ENCODE measurements at regions not wholly inside any gene's neighbourhood (a gene's known extent, or its start where the extent isn't known, plus 50 kb on each side); places are given as distances from the start of the nearest gene placed in this dataset.
"Not testable (repeated sequence)": the region's sequence is repeated elsewhere in the genome, so short reads cannot be mapped to it uniquely, and the experiment has no call there.

- DNase-seq, result no peak
- TF ChIP-seq GATA1 (IDR thresholded peaks at IDR 0.05; ENCODE audit: low read depth, low read length) (no peak), POLR2A (IDR thresholded peaks at IDR 0.05; ENCODE audit: low read length) (no peak)
These were observed 345.8 kb downstream of the SOX9 start for GRCh38 chr17:72466606-72467005.

- no peak for DNase-seq
- no peak for TF ChIP-seq POLR2A (IDR thresholded peaks at IDR 0.05; ENCODE audit: low read length)
- no peak for TF ChIP-seq GATA1 (IDR thresholded peaks at IDR 0.05; ENCODE audit: low read depth, low read length)
These were observed 347.2 kb downstream of the SOX9 start for GRCh38 chr17:72467841-72468653.

GRCh38 chr17:72468841-72469240, 348.0 kb downstream of the SOX9 start:
- TF ChIP-seq POLR2A (IDR thresholded peaks at IDR 0.05; ENCODE audit: low read length), result no peak
- TF ChIP-seq GATA1 (IDR thresholded peaks at IDR 0.05; ENCODE audit: low read depth, low read length), result no peak
- no peak for DNase-seq

- no peak for DNase-seq
- TF ChIP-seq POLR2A (IDR thresholded peaks at IDR 0.05; ENCODE audit: low read length) (no peak), GATA1 (IDR thresholded peaks at IDR 0.05; ENCODE audit: low read depth, low read length) (no peak)
These were observed 349.4 kb downstream of the SOX9 start for GRCh38 chr17:72470121-72470705.

- TF ChIP-seq POLR2A (IDR thresholded peaks at IDR 0.05; ENCODE audit: low read length) (no peak), GATA1 (IDR thresholded peaks at IDR 0.05; ENCODE audit: low read depth, low read length) (no peak)
- no peak for DNase-seq
These were observed 349.9 kb downstream of the SOX9 start for GRCh38 chr17:72470734-72471133.

- DNase-seq, result no peak
- TF ChIP-seq POLR2A (IDR thresholded peaks at IDR 0.05; ENCODE audit: low read length) (no peak), GATA1 (IDR thresholded peaks at IDR 0.05; ENCODE audit: low read depth, low read length) (no peak)
These were observed 350.5 kb downstream of the SOX9 start for GRCh38 chr17:72471296-72471695.

- TF ChIP-seq POLR2A (IDR thresholded peaks at IDR 0.05; ENCODE audit: low read length), result no peak
- TF ChIP-seq GATA1 (IDR thresholded peaks at IDR 0.05; ENCODE audit: low read depth, low read length), result no peak
These were observed 351.3 kb downstream of the SOX9 start for GRCh38 chr17:72472106-72472505.

GRCh38 chr17:72472853-72473390, 352.1 kb downstream of the SOX9 start:
- not testable (repeated sequence) for DNase-seq

More at GRCh38 chr17:72472106-72472505, 351.3 kb downstream of the SOX9 start:
- no peak for DNase-seq

- TF ChIP-seq GATA1 (IDR thresholded peaks at IDR 0.05; ENCODE audit: low read depth, low read length), result no peak
- TF ChIP-seq POLR2A (IDR thresholded peaks at IDR 0.05; ENCODE audit: low read length), result no peak
These were observed 353.4 kb downstream of the SOX9 start for GRCh38 chr17:72474243-72474642.

GRCh38 chr17:72474719-72475477, 354.1 kb downstream of the SOX9 start:
- TF ChIP-seq POLR2A (IDR thresholded peaks at IDR 0.05; ENCODE audit: low read length) (no peak), GATA1 (IDR thresholded peaks at IDR 0.05; ENCODE audit: low read depth, low read length) (no peak)
- DNase-seq, result no peak

More at GRCh38 chr17:72474243-72474642, 353.4 kb downstream of the SOX9 start:
- no peak for DNase-seq

- no peak for DNase-seq
- TF ChIP-seq GATA1 (IDR thresholded peaks at IDR 0.05; ENCODE audit: low read depth, low read length) (no peak), POLR2A (IDR thresholded peaks at IDR 0.05; ENCODE audit: low read length) (no peak)
These were observed 355.3 kb downstream of the SOX9 start for GRCh38 chr17:72476134-72476533.

- no peak for DNase-seq
- TF ChIP-seq POLR2A (IDR thresholded peaks at IDR 0.05; ENCODE audit: low read length) (no peak), GATA1 (IDR thresholded peaks at IDR 0.05; ENCODE audit: low read depth, low read length) (no peak)
These were observed 355.8 kb downstream of the SOX9 start for GRCh38 chr17:72476575-72476986.

GRCh38 chr17:72477491-72477890, 356.7 kb downstream of the SOX9 start:
- no peak for TF ChIP-seq GATA1 (IDR thresholded peaks at IDR 0.05; ENCODE audit: low read depth, low read length)
- TF ChIP-seq POLR2A (IDR thresholded peaks at IDR 0.05; ENCODE audit: low read length), result no peak
- no peak for DNase-seq

GRCh38 chr17:72479113-72479512, 358.3 kb downstream of the SOX9 start:
- no peak for TF ChIP-seq GATA1 (IDR thresholded peaks at IDR 0.05; ENCODE audit: low read depth, low read length)
- no peak for TF ChIP-seq POLR2A (IDR thresholded peaks at IDR 0.05; ENCODE audit: low read length)

More at GRCh38 chr17:72479113-72479512, 358.3 kb downstream of the SOX9 start:
- DNase-seq, result no peak
